Neuron (in vitro differentiated cells): ENCODE measurements at regions not wholly inside any gene's neighbourhood (a gene's known extent, or its start where the extent isn't known, plus 50 kb on each side); places are given as distances from the start of the nearest gene placed in this dataset.

Experiments used
- H2AFZ ChIP-seq: one replicate; pipeline ENCODE4 v1.6.1; 2013; ENCODE audit warnings: low read depth, mild to moderate bottlenecking, inconsistent platforms, low read length, moderate library complexity
- H3K27me3 ChIP-seq: one replicate; pipeline ENCODE4 v1.6.1; 2013; ENCODE audit warnings: low read length; ENCODE audit not compliant: insufficient read depth
- H3K36me3 ChIP-seq: one replicate; pipeline ENCODE4 v1.6.1; 2013; ENCODE audit warnings: low read length; ENCODE audit not compliant: insufficient read depth
- H3K4me1 ChIP-seq: one replicate; pipeline ENCODE4 v1.6.1; 2013; ENCODE audit warnings: low read length; ENCODE audit not compliant: insufficient read depth
- H3K4me3 ChIP-seq: 2 replicates; pipeline ENCODE4 v1.5.1; 2013; ENCODE audit warnings: mild to moderate bottlenecking, low read length, moderate library complexity
- H3K9me3 ChIP-seq: one replicate; pipeline ENCODE4 v1.6.1; 2013; ENCODE audit warnings: low read length

DNA sequence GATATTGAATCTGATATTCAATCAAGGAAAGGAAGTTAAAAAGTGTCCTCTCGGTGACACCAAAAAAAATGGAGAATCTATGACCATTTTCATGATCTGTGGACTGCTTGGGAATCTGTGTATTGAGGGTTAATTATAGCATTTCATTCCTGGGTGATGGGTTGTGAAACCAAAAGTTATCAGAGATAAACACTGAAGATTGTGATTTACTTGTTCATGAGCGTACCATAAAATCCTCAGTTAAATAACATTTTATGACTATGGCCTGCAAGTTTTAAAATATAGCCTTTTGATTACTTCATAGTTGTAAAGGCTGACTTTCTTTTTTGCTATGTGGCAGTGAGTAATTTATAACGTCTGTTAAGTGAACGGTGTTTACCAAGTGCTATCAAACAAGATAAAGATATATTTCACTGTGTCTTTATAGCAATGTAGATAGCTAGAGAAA is 267.9 kb upstream of the SEMA6A start:
- no peak overlapping the region for H2AFZ ChIP-seq
- H3K9me3 ChIP-seq, result no peaks in the 10 kb centered on the region
- no peaks in the 10 kb centered on the region for H3K36me3 ChIP-seq
- no peak overlapping the region for H3K4me3 ChIP-seq
- no peaks in the 10 kb centered on the region for H3K27me3 ChIP-seq
- H3K4me1 ChIP-seq, result peaks cover 11% of the 10 kb centered on the region

GRCh38 chr5:116841734-116842133 is 267.1 kb upstream of the SEMA6A start:
- Histone ChIP-seq H3K36me3 (no peaks in the 10 kb centered on the region), H2AFZ (no peak overlapping the region), H3K27me3 (no peaks in the 10 kb centered on the region), H3K4me1 (peaks cover 11% of the 10 kb centered on the region), H3K4me3 (no peak overlapping the region), H3K9me3 (no peaks in the 10 kb centered on the region)

DNA sequence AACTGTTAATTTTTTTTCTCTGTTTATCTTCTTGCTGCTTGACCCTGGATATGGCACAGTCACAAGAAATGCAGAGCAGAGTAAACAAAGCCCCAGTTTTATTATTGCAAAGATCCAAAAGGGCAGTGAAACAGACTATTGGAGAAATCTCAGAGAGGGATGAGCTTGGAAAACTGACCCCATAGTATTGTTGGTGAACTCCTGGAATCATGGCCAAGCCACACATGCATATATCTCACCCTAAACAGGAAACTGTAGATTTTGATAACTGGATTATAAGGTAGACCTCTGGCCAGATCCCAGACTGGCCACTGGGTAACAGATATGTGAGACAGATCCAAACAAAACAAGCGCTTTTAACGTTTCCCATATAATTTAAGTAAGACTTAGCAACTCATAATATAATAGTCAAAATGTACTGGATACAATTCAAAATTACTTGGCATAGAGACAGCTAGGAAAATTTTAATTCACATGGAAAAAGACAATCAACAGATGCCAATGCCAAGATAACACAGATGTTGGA is 263.5 kb upstream of the SEMA6A start:
- Histone ChIP-seq H3K36me3 (no peaks in the 10 kb centered on the region), H3K4me3 (no peak overlapping the region), H3K27me3 (no peaks in the 10 kb centered on the region), H3K9me3 (no peaks in the 10 kb centered on the region), H2AFZ (no peak overlapping the region), H3K4me1 (no peaks in the 10 kb centered on the region)

- Histone ChIP-seq H2AFZ (no peak overlapping the region), H3K9me3 (no peaks in the 10 kb centered on the region), H3K27me3 (no peaks in the 10 kb centered on the region), H3K4me3 (no peak overlapping the region), H3K36me3 (no peaks in the 10 kb centered on the region), H3K4me1 (no peaks in the 10 kb centered on the region)
These were observed 260.3 kb upstream of the SEMA6A start for GRCh38 chr5:116834796-116835515.

DNA sequence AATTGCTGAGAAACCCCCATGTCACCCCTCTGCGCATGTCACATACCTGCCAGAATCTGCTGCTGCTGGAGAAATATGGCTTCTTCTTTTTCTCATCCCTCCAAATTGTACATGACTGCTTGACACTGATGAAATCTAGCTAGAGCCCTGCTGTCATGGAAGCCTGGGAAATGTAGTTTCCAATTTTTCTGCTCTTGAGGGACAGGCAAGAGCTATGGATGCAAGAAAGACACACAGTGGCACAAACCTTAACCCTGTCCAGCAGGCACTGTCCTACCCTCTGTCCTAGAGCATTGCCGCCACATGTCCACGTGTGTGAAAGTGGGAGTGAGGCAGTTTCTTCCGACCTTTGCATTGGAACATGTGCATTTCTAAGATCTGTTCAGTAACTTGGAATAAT is 255.5 kb upstream of the SEMA6A start:
- peak overlapping the region; percentile 61 for H2AFZ ChIP-seq
- no peaks in the 10 kb centered on the region for H3K9me3 ChIP-seq
- no peak overlapping the region for H3K4me3 ChIP-seq
- H3K27me3 ChIP-seq, result no peaks in the 10 kb centered on the region
- peaks cover 4% of the 10 kb centered on the region for H3K4me1 ChIP-seq
- no peaks in the 10 kb centered on the region for H3K36me3 ChIP-seq

DNA sequence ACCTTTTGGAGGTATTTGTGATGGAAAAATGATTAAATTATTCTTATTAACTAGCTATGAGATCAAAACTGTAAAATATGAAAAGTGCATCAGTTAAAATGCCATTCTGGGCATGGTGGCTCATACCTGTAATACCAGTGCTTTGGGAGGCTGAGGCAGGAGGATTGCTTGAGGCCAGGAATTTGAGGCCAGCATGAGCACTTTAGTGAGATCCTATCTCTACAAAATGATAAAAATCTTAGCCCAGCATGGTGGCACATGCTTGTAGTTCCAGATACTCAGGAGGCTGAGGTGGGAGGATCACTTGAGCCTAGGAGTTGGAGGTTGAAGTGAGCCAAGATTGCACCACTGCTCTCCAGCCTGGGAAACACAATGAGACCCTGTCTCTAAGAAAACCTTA is 252.5 kb upstream of the SEMA6A start:
- Histone ChIP-seq H3K4me3 (no peak overlapping the region), H3K9me3 (no peaks in the 10 kb centered on the region), H3K27me3 (no peaks in the 10 kb centered on the region), H2AFZ (no peak overlapping the region), H3K36me3 (no peaks in the 10 kb centered on the region), H3K4me1 (peaks cover 4% of the 10 kb centered on the region)

DNA sequence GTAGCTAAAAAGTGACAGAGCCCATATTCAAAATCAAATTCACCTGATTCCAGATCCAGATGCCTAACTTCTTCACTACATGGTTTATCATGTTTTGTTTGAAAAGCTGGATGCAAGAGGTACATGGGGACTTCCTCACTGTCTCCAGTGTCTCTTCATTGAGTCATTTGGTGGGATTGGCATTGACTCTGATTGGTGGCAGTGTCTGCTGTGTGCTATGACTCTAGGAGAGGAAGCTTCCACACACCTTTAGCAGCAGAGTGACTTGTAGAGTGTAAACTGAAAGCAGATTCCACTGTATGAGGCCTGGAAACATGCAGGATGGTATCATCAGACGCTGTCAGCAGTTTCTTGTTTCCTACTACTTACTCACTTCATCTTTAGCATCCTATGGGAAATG is 250.9 kb upstream of the SEMA6A start:
- H3K4me1 ChIP-seq, result peaks cover 4% of the 10 kb centered on the region
- no peaks in the 10 kb centered on the region for H3K27me3 ChIP-seq
- H2AFZ ChIP-seq, result no peak overlapping the region
- H3K36me3 ChIP-seq, result no peaks in the 10 kb centered on the region
- H3K4me3 ChIP-seq, result no peak overlapping the region
- no peaks in the 10 kb centered on the region for H3K9me3 ChIP-seq

GRCh38 chr5:116824751-116825438 is 250.3 kb upstream of the SEMA6A start:
- Histone ChIP-seq H3K4me3 (no peak overlapping the region), H2AFZ (no peak overlapping the region), H3K9me3 (no peaks in the 10 kb centered on the region), H3K27me3 (no peaks in the 10 kb centered on the region), H3K36me3 (no peaks in the 10 kb centered on the region), H3K4me1 (peaks cover 4% of the 10 kb centered on the region)

GRCh38 chr5:116814626-116815385 is 240.2 kb upstream of the SEMA6A start:
- Histone ChIP-seq H3K36me3 (no peaks in the 10 kb centered on the region), H2AFZ (no peak overlapping the region), H3K9me3 (no peaks in the 10 kb centered on the region), H3K4me1 (peaks cover 43% of the 10 kb centered on the region), H3K4me3 (peak overlapping the region; percentile 9), H3K27me3 (no peaks in the 10 kb centered on the region)

- no peak overlapping the region for H2AFZ ChIP-seq
- H3K4me3 ChIP-seq, result no peak overlapping the region
- no peaks in the 10 kb centered on the region for H3K36me3 ChIP-seq
- no peaks in the 10 kb centered on the region for H3K9me3 ChIP-seq
- H3K27me3 ChIP-seq, result no peaks in the 10 kb centered on the region
- peaks cover 43% of the 10 kb centered on the region for H3K4me1 ChIP-seq
These were observed 239.3 kb upstream of the SEMA6A start for GRCh38 chr5:116813906-116814305.

- no peaks in the 10 kb centered on the region for H3K36me3 ChIP-seq
- H3K4me3 ChIP-seq, result no peak overlapping the region
These were observed 238.7 kb upstream of the SEMA6A start for GRCh38 chr5:116813356-116813755.

GRCh38 chr5:116810951-116811350 is 236.3 kb upstream of the SEMA6A start:
- no peak overlapping the region for H3K4me3 ChIP-seq
- H2AFZ ChIP-seq, result peak overlapping the region; percentile 30
- H3K36me3 ChIP-seq, result no peaks in the 10 kb centered on the region
- no peaks in the 10 kb centered on the region for H3K27me3 ChIP-seq
- peaks cover 45% of the 10 kb centered on the region for H3K4me1 ChIP-seq
- no peaks in the 10 kb centered on the region for H3K9me3 ChIP-seq

More at GRCh38 chr5:116813356-116813755, 238.7 kb upstream of the SEMA6A start:
- H3K4me1 ChIP-seq, result peaks cover 43% of the 10 kb centered on the region
- H2AFZ ChIP-seq, result no peak overlapping the region
- H3K27me3 ChIP-seq, result no peaks in the 10 kb centered on the region
- no peaks in the 10 kb centered on the region for H3K9me3 ChIP-seq

DNA sequence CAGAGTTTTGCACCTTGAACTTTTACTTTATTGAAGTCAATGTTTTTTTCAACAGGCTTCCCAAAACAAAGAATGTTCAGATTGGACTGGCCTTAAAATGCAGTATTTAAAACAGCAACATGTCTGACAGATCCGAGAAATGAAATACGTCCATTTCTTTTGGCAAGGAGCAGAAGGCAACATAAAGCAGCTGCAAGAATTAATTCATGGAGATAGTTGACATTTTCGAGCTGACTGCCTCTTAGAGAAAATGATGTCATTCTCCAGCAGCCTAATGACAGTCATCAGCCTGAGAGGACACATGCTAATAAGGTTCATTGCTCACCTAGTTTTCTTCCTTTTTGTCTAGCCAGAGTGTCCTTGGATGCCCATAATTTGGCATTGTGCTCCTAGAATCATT is 232.2 kb upstream of the SEMA6A start:
- Histone ChIP-seq H3K36me3 (no peaks in the 10 kb centered on the region), H2AFZ (no peak overlapping the region), H3K9me3 (no peaks in the 10 kb centered on the region), H3K4me3 (no peak overlapping the region), H3K27me3 (no peaks in the 10 kb centered on the region), H3K4me1 (peaks cover 25% of the 10 kb centered on the region)
